SJSA1 (cell line): ENCODE measurements at regions not wholly inside any gene's neighbourhood (a gene's known extent, or its start where the extent isn't known, plus 50 kb on each side); places are given as distances from the start of the nearest gene placed in this dataset.

Source experiments
- DNase-seq, 2 experiments: peaks; one replicate each; pipeline ENCODE4 v3.0.0-alpha.2; 2015 to 2020; ENCODE audit warnings: low spot score in 2 of 2, low read depth in 1 of 2
- H3K27ac ChIP-seq: fragments of 250-450 bp; sonication (Bioruptor Pico); 2 replicates; pipeline ENCODE4 v1.5.1; 2020; ENCODE audit warnings: mild to moderate bottlenecking, moderate library complexity
- H3K27me3 ChIP-seq: fragments of 250-450 bp; sonication (Bioruptor Pico); replicated peaks from 2 replicates; pipeline ENCODE4 v1.5.1; 2020; ENCODE audit warnings: mild to moderate bottlenecking, moderate library complexity
- H3K36me3 ChIP-seq: fragments of 250-450 bp; sonication (Bioruptor Pico); 2 replicates; pipeline ENCODE4 v1.5.1; 2020; ENCODE audit warnings: mild to moderate bottlenecking
- H3K4me1 ChIP-seq: fragments of 250-450 bp; sonication (Bioruptor Pico); replicated peaks from 2 replicates; pipeline ENCODE4 v1.6.1; 2021; ENCODE audit warnings: mild to moderate bottlenecking
- H3K4me3 ChIP-seq: fragments of 250-450 bp; sonication (Bioruptor Pico); 2 replicates; pipeline ENCODE4 v1.5.1; 2020; ENCODE audit warnings: mild to moderate bottlenecking
- H3K9me3 ChIP-seq: fragments of 250-450 bp; sonication (Bioruptor Pico); replicated peaks from 2 replicates; pipeline ENCODE4 v1.5.1; 2020; ENCODE audit warnings: mild to moderate bottlenecking

GRCh38 chr10:105516511-105516910 lies 875.4 kb downstream of the SORCS3 start:
- Histone ChIP-seq H3K4me3 (no peak overlapping the region), H3K9me3 (no peaks in the 10 kb centered on the region; the same call in none of the 2 replicates), H3K27me3 (no peaks in the 10 kb centered on the region), H3K27ac (no peak overlapping the region), H3K36me3 (no peaks in the 10 kb centered on the region), H3K4me1 (no peaks in the 10 kb centered on the region)
- DNase-seq: no peak

- DNase-seq: no peak
- Histone ChIP-seq H3K9me3 (no peaks in the 10 kb centered on the region; the same call in 1 of the 2 replicates), H3K36me3 (no peaks in the 10 kb centered on the region), H3K27ac (no peak overlapping the region), H3K4me3 (no peak overlapping the region), H3K4me1 (no peaks in the 10 kb centered on the region), H3K27me3 (no peaks in the 10 kb centered on the region)
Observed at GRCh38 chr10:105514106-105514505, 873.0 kb downstream of the SORCS3 start.

GRCh38 chr10:105509517-105509916 lies 868.4 kb downstream of the SORCS3 start:
- H3K9me3 ChIP-seq: no peaks in the 10 kb centered on the region; the same call in 1 of the 2 replicates
- H3K27ac ChIP-seq: no peak overlapping the region
- H3K4me1 ChIP-seq: no peaks in the 10 kb centered on the region
- no peaks in the 10 kb centered on the region for H3K27me3 ChIP-seq
- no peak for DNase-seq
- no peaks in the 10 kb centered on the region for H3K36me3 ChIP-seq
- no peak overlapping the region for H3K4me3 ChIP-seq

- DNase-seq: no peak
- H3K27me3 ChIP-seq: no peaks in the 10 kb centered on the region
- no peak overlapping the region for H3K27ac ChIP-seq
- H3K4me1 ChIP-seq: no peaks in the 10 kb centered on the region
- H3K9me3 ChIP-seq: no peaks in the 10 kb centered on the region; the same call in 1 of the 2 replicates
- H3K36me3 ChIP-seq: no peaks in the 10 kb centered on the region
- no peak overlapping the region for H3K4me3 ChIP-seq
Observed at GRCh38 chr10:105506262-105506661, 865.2 kb downstream of the SORCS3 start.

GRCh38 chr10:105503714-105504113 lies 862.6 kb downstream of the SORCS3 start:
- DNase-seq: no peak
- Histone ChIP-seq H3K36me3 (no peaks in the 10 kb centered on the region), H3K27me3 (no peaks in the 10 kb centered on the region), H3K9me3 (no peaks in the 10 kb centered on the region; the same call in 1 of the 2 replicates), H3K4me1 (no peaks in the 10 kb centered on the region), H3K27ac (no peak overlapping the region), H3K4me3 (no peak overlapping the region)

GRCh38 chr10:105502058-105502457 lies 861.0 kb downstream of the SORCS3 start:
- H3K36me3 ChIP-seq: no peaks in the 10 kb centered on the region
- H3K4me1 ChIP-seq: no peaks in the 10 kb centered on the region
- H3K27me3 ChIP-seq: no peaks in the 10 kb centered on the region
- no peak overlapping the region for H3K4me3 ChIP-seq
- no peaks in the 10 kb centered on the region; the same call in 1 of the 2 replicates for H3K9me3 ChIP-seq
- H3K27ac ChIP-seq: no peak overlapping the region
- DNase-seq: no peak

GRCh38 chr10:105494944-105495343 lies 853.9 kb downstream of the SORCS3 start:
- Histone ChIP-seq H3K27ac (no peak overlapping the region), H3K4me3 (no peak overlapping the region)
- DNase-seq: no peak

GRCh38 chr10:105494303-105494702 lies 853.2 kb downstream of the SORCS3 start:
- Histone ChIP-seq H3K27ac (no peak overlapping the region), H3K4me1 (no peaks in the 10 kb centered on the region)
- DNase-seq: no peak

More at GRCh38 chr10:105494944-105495343, 853.9 kb downstream of the SORCS3 start:
- no peaks in the 10 kb centered on the region for H3K9me3 ChIP-seq
- H3K27me3 ChIP-seq: no peaks in the 10 kb centered on the region
- no peaks in the 10 kb centered on the region for H3K36me3 ChIP-seq
- no peaks in the 10 kb centered on the region for H3K4me1 ChIP-seq

GRCh38 chr10:105473170-105473569 lies 832.1 kb downstream of the SORCS3 start:
- Histone ChIP-seq H3K4me3 (no peak overlapping the region), H3K27ac (no peak overlapping the region), H3K36me3 (no peaks in the 10 kb centered on the region), H3K9me3 (no peaks in the 10 kb centered on the region), H3K27me3 (no peaks in the 10 kb centered on the region), H3K4me1 (no peaks in the 10 kb centered on the region)
- no peak for DNase-seq

More at GRCh38 chr10:105494303-105494702, 853.2 kb downstream of the SORCS3 start:
- Histone ChIP-seq H3K36me3 (no peaks in the 10 kb centered on the region), H3K27me3 (no peaks in the 10 kb centered on the region), H3K4me3 (no peak overlapping the region), H3K9me3 (no peaks in the 10 kb centered on the region)

GRCh38 chr10:105468759-105469158 lies 827.7 kb downstream of the SORCS3 start:
- Histone ChIP-seq H3K9me3 (no peaks in the 10 kb centered on the region), H3K27me3 (no peaks in the 10 kb centered on the region), H3K36me3 (no peaks in the 10 kb centered on the region), H3K4me1 (no peaks in the 10 kb centered on the region), H3K27ac (no peak overlapping the region), H3K4me3 (no peak overlapping the region)
- no peak for DNase-seq

GRCh38 chr10:105466521-105466920 lies 825.4 kb downstream of the SORCS3 start:
- Histone ChIP-seq H3K4me1 (no peaks in the 10 kb centered on the region), H3K27ac (no peak overlapping the region), H3K4me3 (no peak overlapping the region), H3K9me3 (no peaks in the 10 kb centered on the region; the same call in 1 of the 2 replicates), H3K27me3 (no peaks in the 10 kb centered on the region), H3K36me3 (no peaks in the 10 kb centered on the region)
- DNase-seq: no peak

GRCh38 chr10:105434970-105435369 lies 793.9 kb downstream of the SORCS3 start:
- no peak for DNase-seq
- Histone ChIP-seq H3K9me3 (no peaks in the 10 kb centered on the region; the same call in 1 of the 2 replicates), H3K4me3 (no peak overlapping the region), H3K36me3 (no peaks in the 10 kb centered on the region), H3K27me3 (no peaks in the 10 kb centered on the region), H3K4me1 (no peaks in the 10 kb centered on the region), H3K27ac (no peak overlapping the region)

- no peak for DNase-seq
- H3K36me3 ChIP-seq: no peaks in the 10 kb centered on the region
- H3K4me3 ChIP-seq: no peak overlapping the region
- H3K9me3 ChIP-seq: peaks cover 12% of the 10 kb centered on the region
- H3K4me1 ChIP-seq: no peaks in the 10 kb centered on the region
- no peak overlapping the region for H3K27ac ChIP-seq
- H3K27me3 ChIP-seq: no peaks in the 10 kb centered on the region
Observed at GRCh38 chr10:105413997-105414396, 772.9 kb downstream of the SORCS3 start.

- Histone ChIP-seq H3K27me3 (no peaks in the 10 kb centered on the region), H3K27ac (no peak overlapping the region), H3K36me3 (no peaks in the 10 kb centered on the region), H3K4me3 (no peak overlapping the region), H3K4me1 (no peaks in the 10 kb centered on the region), H3K9me3 (peaks cover 24% of the 10 kb centered on the region)
- no peak for DNase-seq
Observed at GRCh38 chr10:105409370-105409769, 768.3 kb downstream of the SORCS3 start.

GRCh38 chr10:105406488-105406887 lies 765.4 kb downstream of the SORCS3 start:
- DNase-seq: no peak
- no peaks in the 10 kb centered on the region for H3K27me3 ChIP-seq
- peaks cover 19% of the 10 kb centered on the region for H3K9me3 ChIP-seq
- H3K4me1 ChIP-seq: no peaks in the 10 kb centered on the region
- H3K36me3 ChIP-seq: no peaks in the 10 kb centered on the region
- no peak overlapping the region for H3K4me3 ChIP-seq
- H3K27ac ChIP-seq: no peak overlapping the region
